ENCODE measurements at regions not wholly inside any gene's neighbourhood (a gene's known extent, or its start where the extent isn't known, plus 50 kb on each side); places are given as distances from the start of the nearest gene placed in this dataset.

GRCh38 chr13:76153239-76153638 is 517.1 kb downstream of the LMO7 start:
- Histone ChIP-seq H3K27ac (no peak overlapping the region), H3K4me1 (no peaks in the 10 kb centered on the region)

GRCh38 chr13:76148926-76149325 is 512.8 kb downstream of the LMO7 start:
- TF ChIP-seq CTCF (IDR thresholded peaks at IDR 0.05): no peak
- H3K4me3 ChIP-seq (ENCODE audit: low read depth, low read length): no peak overlapping the region
- H3K9ac ChIP-seq: no peak overlapping the region
- no peak overlapping the region for H3K27ac ChIP-seq
- no peaks in the 10 kb centered on the region for H3K4me1 ChIP-seq
- H2AFZ ChIP-seq: no peak overlapping the region
- no peaks in the 10 kb centered on the region for H3K79me2 ChIP-seq
- no peaks in the 10 kb centered on the region for H3K27me3 ChIP-seq (ENCODE audit: control insufficient read depth, insufficient read depth, low read length)
- no peaks in the 10 kb centered on the region for H3K9me3 ChIP-seq (ENCODE audit: control insufficient read depth, low read length)
- H3K4me2 ChIP-seq (ENCODE audit: low read length): no peak overlapping the region
- no peaks in the 10 kb centered on the region for H3K36me3 ChIP-seq (ENCODE audit: control insufficient read depth, insufficient read depth, low read length)

More at GRCh38 chr13:76153239-76153638, 517.1 kb downstream of the LMO7 start:
- Histone ChIP-seq H2AFZ (no peak overlapping the region), H3K4me2 (ENCODE audit: low read length) (no peak overlapping the region), H3K79me2 (no peaks in the 10 kb centered on the region), H3K27me3 (ENCODE audit: control insufficient read depth, insufficient read depth, low read length) (no peaks in the 10 kb centered on the region), H3K36me3 (ENCODE audit: control insufficient read depth, insufficient read depth, low read length) (no peaks in the 10 kb centered on the region), H3K4me3 (ENCODE audit: low read depth, low read length) (no peak overlapping the region), H3K9ac (no peak overlapping the region), H3K9me3 (ENCODE audit: control insufficient read depth, low read length) (no peaks in the 10 kb centered on the region)
- no peak for TF ChIP-seq CTCF (IDR thresholded peaks at IDR 0.05)

- TF ChIP-seq CTCF (IDR thresholded peaks at IDR 0.05): no peak
- no peak overlapping the region for H3K9ac ChIP-seq
- H3K4me1 ChIP-seq: no peaks in the 10 kb centered on the region
- H3K9me3 ChIP-seq (ENCODE audit: control insufficient read depth, low read length): no peaks in the 10 kb centered on the region
- no peaks in the 10 kb centered on the region for H3K36me3 ChIP-seq (ENCODE audit: control insufficient read depth, insufficient read depth, low read length)
- H3K4me3 ChIP-seq (ENCODE audit: low read depth, low read length): no peak overlapping the region
- H3K27me3 ChIP-seq (ENCODE audit: control insufficient read depth, insufficient read depth, low read length): no peaks in the 10 kb centered on the region
- H3K79me2 ChIP-seq: no peaks in the 10 kb centered on the region
- H2AFZ ChIP-seq: no peak overlapping the region
- H3K27ac ChIP-seq: no peak overlapping the region
- no peak overlapping the region for H3K4me2 ChIP-seq (ENCODE audit: low read length)
Observed at GRCh38 chr13:76148374-76148773, 512.2 kb downstream of the LMO7 start.

GRCh38 chr13:76132532-76132931 is 496.4 kb downstream of the LMO7 start:
- Histone ChIP-seq H3K4me2 (ENCODE audit: low read length) (no peak overlapping the region), H3K79me2 (no peaks in the 10 kb centered on the region), H2AFZ (no peak overlapping the region), H3K4me1 (no peaks in the 10 kb centered on the region), H3K27me3 (ENCODE audit: control insufficient read depth, insufficient read depth, low read length) (no peaks in the 10 kb centered on the region), H3K36me3 (ENCODE audit: control insufficient read depth, insufficient read depth, low read length) (no peaks in the 10 kb centered on the region), H3K4me3 (ENCODE audit: low read depth, low read length) (no peak overlapping the region), H3K27ac (no peak overlapping the region), H3K9me3 (ENCODE audit: control insufficient read depth, low read length) (no peaks in the 10 kb centered on the region), H3K9ac (no peak overlapping the region)
- no peak for TF ChIP-seq CTCF (IDR thresholded peaks at IDR 0.05)

DNA sequence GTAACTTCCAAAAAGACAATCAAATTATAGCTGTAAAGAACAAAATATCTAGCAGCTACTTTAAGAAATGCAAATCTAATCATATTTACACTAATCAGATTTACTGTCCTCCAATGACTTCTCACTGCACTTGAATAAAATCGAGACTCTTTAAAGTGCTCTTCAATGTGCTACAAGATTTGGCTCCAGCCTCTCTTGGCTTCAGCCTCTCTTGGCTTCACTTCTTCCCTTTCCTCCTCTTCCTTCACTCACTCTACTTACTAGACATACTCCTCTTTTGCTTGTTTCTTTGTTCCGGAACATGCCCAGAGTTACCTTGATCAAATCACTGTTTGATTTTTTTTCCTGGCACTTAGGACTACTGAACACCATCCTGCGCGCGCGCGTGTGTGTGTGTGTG is 495.4 kb downstream of the LMO7 start:
- Histone ChIP-seq H3K27ac (no peak overlapping the region), H3K4me3 (ENCODE audit: low read depth, low read length) (no peak overlapping the region), H3K9ac (no peak overlapping the region), H3K4me1 (no peaks in the 10 kb centered on the region), H3K27me3 (ENCODE audit: control insufficient read depth, insufficient read depth, low read length) (no peaks in the 10 kb centered on the region), H3K4me2 (ENCODE audit: low read length) (no peak overlapping the region), H3K79me2 (no peaks in the 10 kb centered on the region), H3K36me3 (ENCODE audit: control insufficient read depth, insufficient read depth, low read length) (no peaks in the 10 kb centered on the region), H3K9me3 (ENCODE audit: control insufficient read depth, low read length) (no peaks in the 10 kb centered on the region), H2AFZ (no peak overlapping the region)
- TF ChIP-seq CTCF (IDR thresholded peaks at IDR 0.05): no peak

All from parathyroid adenoma (tissue), 2 donors.